ENCODE measurements at regions not wholly inside any gene's neighbourhood (a gene's known extent, or its start where the extent isn't known, plus 50 kb on each side); places are given as distances from the start of the nearest gene placed in this dataset.

DNA sequence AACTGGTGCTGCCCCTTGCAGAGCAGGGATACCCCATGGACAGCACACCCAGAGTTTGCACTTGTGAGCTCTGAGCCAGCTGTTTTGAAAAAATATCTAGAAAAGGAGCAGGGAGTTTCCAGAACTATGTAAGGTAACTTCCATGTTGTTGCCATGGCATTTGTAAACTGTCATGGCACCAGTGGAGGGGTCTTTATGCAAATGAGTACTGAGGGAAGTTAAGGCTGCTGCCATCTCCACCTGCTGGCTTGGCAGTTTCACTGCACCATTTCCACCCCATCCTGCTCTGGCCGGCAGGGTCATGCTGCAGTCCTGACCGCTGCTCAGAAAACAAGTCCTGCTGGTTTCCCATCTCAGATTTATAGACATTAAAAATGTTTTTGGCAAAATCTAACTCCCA is 52.3 kb upstream of the SNTG2 start:
- Histone ChIP-seq H3K27me3 (ENCODE audit: control insufficient read depth in 1 of 2, insufficient read depth in 1 of 2, low read length in 2 of 2) (peaks cover 0 to 14% of the 10 kb centered on the region in 2 experiments), H3K79me1 (replicated peaks; ENCODE audit: low read length, poor library complexity, severe bottlenecking) (no peaks in the 10 kb centered on the region), H3K27ac (ENCODE audit: low read length, poor library complexity, severe bottlenecking) (no peak overlapping the region), H3K23ac (ENCODE audit: low read length in 2 of 2) (no peak overlapping the region), H4K91ac (ENCODE audit: low read length) (no peak overlapping the region), H3K4me3 (ENCODE audit: insufficient read depth in 1 of 2, low read depth in 1 of 2, low read length in 2 of 2) (no peak overlapping the region), H3K4ac (ENCODE audit: low read depth in 1 of 2, low read length in 2 of 2) (no peak overlapping the region), H3K4me1 (ENCODE audit: control insufficient read depth, insufficient read depth, low read depth, low read length) (no peaks in the 10 kb centered on the region), H3K36me3 (ENCODE audit: control insufficient read depth in 1 of 2, insufficient read depth in 2 of 2, low read depth in 1 of 2, low read length in 2 of 2) (no peaks in the 10 kb centered on the region), H2BK120ac (ENCODE audit: low read depth, low read length) (no peak overlapping the region), H2BK15ac (ENCODE audit: low read depth, poor library complexity, severe bottlenecking) (no peak overlapping the region), H3K14ac (ENCODE audit: low read length in 2 of 2) (no peak overlapping the region), H3K4me2 (ENCODE audit: low read length, poor library complexity, severe bottlenecking) (no peak overlapping the region), H2BK12ac (ENCODE audit: low read length in 2 of 2) (no peak overlapping the region), H3K18ac (ENCODE audit: low read depth in 1 of 2, low read length in 2 of 2) (no peak overlapping the region), H2AFZ (ENCODE audit: low read depth, low read length) (no peak overlapping the region), H2AK5ac (ENCODE audit: low read length, severe bottlenecking) (no peak overlapping the region), H3K9me3 (ENCODE audit: control insufficient read depth, low read length) (peaks cover 16% of the 10 kb centered on the region), H2BK5ac (ENCODE audit: low read depth, low read length, poor library complexity, severe bottlenecking) (no peak overlapping the region), H3K9ac (ENCODE audit: low read length) (no peak overlapping the region), H4K8ac (ENCODE audit: low read length) (no peak overlapping the region)
- WGBS, result 92% methylated on average over 2 of the region's 2 CpGs
- no peak for DNase-seq

DNA sequence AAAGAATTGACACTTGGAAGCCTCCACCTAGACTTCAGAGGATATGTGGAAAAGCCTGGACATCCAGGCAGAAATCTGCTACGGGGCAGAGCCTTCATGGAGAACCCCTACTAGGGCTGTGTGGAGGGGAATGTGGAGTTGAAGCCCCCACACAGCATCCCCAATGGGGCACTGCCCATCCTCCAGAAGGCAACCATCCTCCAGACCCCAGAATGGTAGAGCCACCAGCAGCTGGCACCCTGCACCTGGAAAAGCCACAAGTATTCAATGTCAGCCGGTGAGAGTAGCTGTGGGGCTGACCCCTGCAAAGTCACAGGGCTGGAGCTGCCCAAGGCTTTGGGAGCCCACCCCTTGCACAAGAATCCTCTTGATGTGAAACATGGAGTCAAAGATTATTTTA is 53.6 kb upstream of the SNTG2 start:
- no peak overlapping the region for H3K4me3 ChIP-seq (ENCODE audit: insufficient read depth in 1 of 2, low read depth in 1 of 2, low read length in 2 of 2)
- DNase-seq, result no peak
- H4K8ac ChIP-seq (ENCODE audit: low read length), result no peak overlapping the region
- no peak overlapping the region for H3K4me2 ChIP-seq (ENCODE audit: low read length, poor library complexity, severe bottlenecking)
- H3K4me1 ChIP-seq (ENCODE audit: control insufficient read depth, insufficient read depth, low read depth, low read length), result no peaks in the 10 kb centered on the region
- H3K18ac ChIP-seq (ENCODE audit: low read depth in 1 of 2, low read length in 2 of 2), result no peak overlapping the region
- H3K36me3 ChIP-seq (ENCODE audit: control insufficient read depth in 1 of 2, insufficient read depth in 2 of 2, low read depth in 1 of 2, low read length in 2 of 2), result no peaks in the 10 kb centered on the region
- no peak overlapping the region for H2BK12ac ChIP-seq (ENCODE audit: low read length in 2 of 2)
- H3K4ac ChIP-seq (ENCODE audit: low read depth in 1 of 2, low read length in 2 of 2), result no peak overlapping the region
- H3K14ac ChIP-seq (ENCODE audit: low read length in 2 of 2), result no peak overlapping the region
- H2BK15ac ChIP-seq (ENCODE audit: low read depth, poor library complexity, severe bottlenecking), result no peak overlapping the region
- no peak overlapping the region for H3K9ac ChIP-seq (ENCODE audit: low read length)
- 71% methylated on average over 2 of the region's 2 CpGs for WGBS
- no peak overlapping the region for H3K23ac ChIP-seq (ENCODE audit: low read length in 2 of 2)
- no peak overlapping the region for H2BK5ac ChIP-seq (ENCODE audit: low read depth, low read length, poor library complexity, severe bottlenecking)
- H3K79me1 ChIP-seq (replicated peaks; ENCODE audit: low read length, poor library complexity, severe bottlenecking), result no peaks in the 10 kb centered on the region
- no peak overlapping the region for H2BK120ac ChIP-seq (ENCODE audit: low read depth, low read length)
- H2AK5ac ChIP-seq (ENCODE audit: low read length, severe bottlenecking), result no peak overlapping the region
- H4K91ac ChIP-seq (ENCODE audit: low read length), result no peak overlapping the region
- peaks cover 0 to 13% of the 10 kb centered on the region in 2 experiments for H3K27me3 ChIP-seq (ENCODE audit: control insufficient read depth in 1 of 2, insufficient read depth in 1 of 2, low read length in 2 of 2)
- H3K27ac ChIP-seq (ENCODE audit: low read length, poor library complexity, severe bottlenecking), result no peak overlapping the region
- H2AFZ ChIP-seq (ENCODE audit: low read depth, low read length), result no peak overlapping the region
- peaks cover 16% of the 10 kb centered on the region for H3K9me3 ChIP-seq (ENCODE audit: control insufficient read depth, low read length)

DNA sequence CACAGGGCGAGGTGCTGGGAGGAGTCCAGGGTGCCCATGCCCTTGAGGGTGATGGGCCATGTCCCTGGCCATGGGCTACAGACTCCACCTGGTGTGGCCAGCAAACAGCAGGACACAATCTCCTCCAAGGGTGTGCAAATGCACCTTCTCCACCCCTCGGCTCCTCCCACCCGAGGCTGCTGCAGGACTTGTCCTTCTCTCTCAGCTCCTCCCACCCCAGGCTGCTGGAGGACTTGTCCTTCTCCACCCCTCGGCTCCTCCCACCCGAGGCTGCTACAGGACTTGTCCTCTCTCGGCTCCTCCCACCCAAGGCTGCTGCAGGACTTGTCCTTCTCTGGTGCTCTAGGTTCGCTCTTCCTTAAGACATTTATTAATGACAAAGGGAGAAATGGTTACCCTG is 57.3 kb upstream of the SNTG2 start:
- peaks cover 0 to 13% of the 10 kb centered on the region in 2 experiments for H3K27me3 ChIP-seq (ENCODE audit: control insufficient read depth in 1 of 2, insufficient read depth in 1 of 2, low read length in 2 of 2)
- no peaks in the 10 kb centered on the region for H3K4me1 ChIP-seq (ENCODE audit: control insufficient read depth, insufficient read depth, low read depth, low read length)
- H3K9ac ChIP-seq (ENCODE audit: low read length), result no peak overlapping the region
- no peak overlapping the region for H3K18ac ChIP-seq (ENCODE audit: low read depth in 1 of 2, low read length in 2 of 2)
- no peak overlapping the region for H2BK15ac ChIP-seq (ENCODE audit: low read depth, poor library complexity, severe bottlenecking)
- DNase-seq, result no peak
- peaks cover 16% of the 10 kb centered on the region for H3K9me3 ChIP-seq (ENCODE audit: control insufficient read depth, low read length)
- H4K8ac ChIP-seq (ENCODE audit: low read length), result no peak overlapping the region
- no peak overlapping the region for H2AFZ ChIP-seq (ENCODE audit: low read depth, low read length)
- H4K91ac ChIP-seq (ENCODE audit: low read length), result no peak overlapping the region
- no peak overlapping the region for H2BK12ac ChIP-seq (ENCODE audit: low read length in 2 of 2)
- no peak overlapping the region for H2AK5ac ChIP-seq (ENCODE audit: low read length, severe bottlenecking)
- no peak overlapping the region for H3K23ac ChIP-seq (ENCODE audit: low read length in 2 of 2)
- no peak overlapping the region for H3K27ac ChIP-seq (ENCODE audit: low read length, poor library complexity, severe bottlenecking)
- H3K14ac ChIP-seq (ENCODE audit: low read length in 2 of 2), result no peak overlapping the region
- no peak overlapping the region for H2BK5ac ChIP-seq (ENCODE audit: low read depth, low read length, poor library complexity, severe bottlenecking)
- no peak overlapping the region for H2BK120ac ChIP-seq (ENCODE audit: low read depth, low read length)
- 66% methylated on average over 6 of the region's 7 CpGs for WGBS
- no peak overlapping the region for H3K4me2 ChIP-seq (ENCODE audit: low read length, poor library complexity, severe bottlenecking)
- H3K36me3 ChIP-seq (ENCODE audit: control insufficient read depth in 1 of 2, insufficient read depth in 2 of 2, low read depth in 1 of 2, low read length in 2 of 2), result no peaks in the 10 kb centered on the region
- no peaks in the 10 kb centered on the region for H3K79me1 ChIP-seq (replicated peaks; ENCODE audit: low read length, poor library complexity, severe bottlenecking)
- H3K4ac ChIP-seq (ENCODE audit: low read depth in 1 of 2, low read length in 2 of 2), result no peak overlapping the region
- H3K4me3 ChIP-seq (ENCODE audit: insufficient read depth in 1 of 2, low read depth in 1 of 2, low read length in 2 of 2), result no peak overlapping the region

DNA sequence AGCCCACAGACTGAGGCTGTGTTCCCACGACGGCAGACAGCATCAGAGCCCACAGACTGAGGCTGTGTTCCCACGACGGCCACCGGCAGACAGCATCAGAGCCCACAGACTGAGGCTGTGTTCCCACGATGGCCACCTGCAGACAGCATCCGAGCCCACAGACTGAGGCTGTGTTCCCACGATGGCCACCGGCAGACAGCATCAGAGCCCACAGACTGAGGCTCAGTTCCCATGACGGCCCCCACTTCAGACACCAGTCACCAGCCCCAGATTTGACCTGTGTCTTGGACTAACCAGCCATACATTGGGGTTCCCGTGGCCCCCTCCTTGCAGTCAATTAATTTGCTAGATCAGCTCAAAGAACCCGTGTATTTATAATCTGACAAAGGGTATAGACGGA is 57.8 kb upstream of the SNTG2 start:
- no peak overlapping the region for H3K4ac ChIP-seq (ENCODE audit: low read depth in 1 of 2, low read length in 2 of 2)
- no peak overlapping the region for H3K4me3 ChIP-seq (ENCODE audit: insufficient read depth in 1 of 2, low read depth in 1 of 2, low read length in 2 of 2)
- no peak overlapping the region for H3K14ac ChIP-seq (ENCODE audit: low read length in 2 of 2)
- H3K18ac ChIP-seq (ENCODE audit: low read depth in 1 of 2, low read length in 2 of 2), result no peak overlapping the region
- H4K91ac ChIP-seq (ENCODE audit: low read length), result no peak overlapping the region
- no peak overlapping the region for H3K27ac ChIP-seq (ENCODE audit: low read length, poor library complexity, severe bottlenecking)
- no peaks in the 10 kb centered on the region for H3K36me3 ChIP-seq (ENCODE audit: control insufficient read depth in 1 of 2, insufficient read depth in 2 of 2, low read depth in 1 of 2, low read length in 2 of 2)
- no peaks in the 10 kb centered on the region for H3K79me1 ChIP-seq (replicated peaks; ENCODE audit: low read length, poor library complexity, severe bottlenecking)
- H3K4me2 ChIP-seq (ENCODE audit: low read length, poor library complexity, severe bottlenecking), result no peak overlapping the region
- no peak overlapping the region for H4K8ac ChIP-seq (ENCODE audit: low read length)
- H2BK12ac ChIP-seq (ENCODE audit: low read length in 2 of 2), result no peak overlapping the region
- H2AK5ac ChIP-seq (ENCODE audit: low read length, severe bottlenecking), result no peak overlapping the region
- peaks cover 0 to 13% of the 10 kb centered on the region in 2 experiments for H3K27me3 ChIP-seq (ENCODE audit: control insufficient read depth in 1 of 2, insufficient read depth in 1 of 2, low read length in 2 of 2)
- H3K23ac ChIP-seq (ENCODE audit: low read length in 2 of 2), result no peak overlapping the region
- H3K9me3 ChIP-seq (ENCODE audit: control insufficient read depth, low read length), result peaks cover 16% of the 10 kb centered on the region
- H3K9ac ChIP-seq (ENCODE audit: low read length), result no peak overlapping the region
- no peak overlapping the region for H2BK120ac ChIP-seq (ENCODE audit: low read depth, low read length)
- WGBS, result 84% methylated on average over 13 of the region's 13 CpGs
- DNase-seq, result no peak
- no peak overlapping the region for H2AFZ ChIP-seq (ENCODE audit: low read depth, low read length)
- H2BK5ac ChIP-seq (ENCODE audit: low read depth, low read length, poor library complexity, severe bottlenecking), result no peak overlapping the region
- no peak overlapping the region for H2BK15ac ChIP-seq (ENCODE audit: low read depth, poor library complexity, severe bottlenecking)
- H3K4me1 ChIP-seq (ENCODE audit: control insufficient read depth, insufficient read depth, low read depth, low read length), result no peaks in the 10 kb centered on the region

Data from mesenchymal stem cell (in vitro differentiated cells and primary cell).